HCT116 (cell line): ENCODE measurements at regions not wholly inside any gene's neighbourhood (a gene's known extent, or its start where the extent isn't known, plus 50 kb on each side); places are given as distances from the start of the nearest gene placed in this dataset.
A peak's percentile ranks its signal among the peaks of the same experiment; 100 is the strongest.

Experiments used
- CTCF ChIP-seq, 3 experiments: fragments of 200-600 bp in 1 of 3; sonication (generic) in 1 of 3; IDR thresholded peaks in 2 of 3; conservative IDR thresholded peaks in 1 of 3; 2 replicates each; pipeline ENCODE4 v1.5.1; 2012 to 2017; ENCODE audit warnings: low read depth in 2 of 3, low read length in 2 of 3, antibody characterized with exemption in 1 of 3, borderline replicate concordance in 1 of 3, control low read depth in 1 of 3, mild to moderate bottlenecking in 1 of 3, mixed read lengths in 1 of 3, mixed run types in 1 of 3, moderate library complexity in 1 of 3; ENCODE audit not compliant: insufficient read depth in 1 of 3
- EZH2 ChIP-seq: fragments of 200-600 bp; sonication (generic); IDR thresholded peaks from 2 replicates; pipeline ENCODE4 v1.6.1; 2017; ENCODE audit warnings: antibody characterized with exemption, mixed run types
- POLR2A ChIP-seq: IDR thresholded peaks from 2 replicates; pipeline ENCODE4 v1.7.0; 2011; ENCODE audit warnings: borderline replicate concordance; ENCODE audit not compliant: insufficient read depth, insufficient read length; ENCODE audit errors: extremely low read depth
- SIN3A ChIP-seq: IDR thresholded peaks from 2 replicates; pipeline ENCODE4 v1.6.1; 2012; ENCODE audit warnings: low read depth
- SRF ChIP-seq: IDR thresholded peaks from 2 replicates; pipeline ENCODE4 v1.6.1; 2012; ENCODE audit warnings: low read depth
- TCF7L2 ChIP-seq: IDR thresholded peaks from 2 replicates; pipeline ENCODE4 v1.7.0; 2011; ENCODE audit warnings: borderline replicate concordance, inconsistent platforms; ENCODE audit not compliant: insufficient read depth, insufficient read length; ENCODE audit errors: extremely low read depth
- YY1 ChIP-seq: IDR thresholded peaks from 2 replicates; pipeline ENCODE4 v1.6.1; 2011; ENCODE audit warnings: low read length, low read depth, moderate library complexity, mild to moderate bottlenecking; ENCODE audit not compliant: insufficient replicate concordance; ENCODE audit errors: extremely low read depth
- ZNF274 ChIP-seq: fragments of 200-500 bp; sonication (Bioruptor generic); IDR thresholded peaks from 2 replicates; pipeline ENCODE4 v1.6.1; 2014; ENCODE audit warnings: mild to moderate bottlenecking, low read depth, low read length, inconsistent platforms

- TF ChIP-seq POLR2A (no peak), TCF7L2 (no peak), YY1 (no peak), ZNF274 (no peak), EZH2 (no peak), CTCF (IDR thresholded peaks at IDR 0.05 in 2 of 3, conservative IDR thresholded peaks at IDR 0.05 in 1 of 3; ENCODE audit: borderline replicate concordance in 1 of 3, insufficient read depth in 1 of 3, low read depth in 2 of 3, low read length in 2 of 3) (no peak), SIN3A (no peak), SRF (peak; percentile 76)
These were observed 375.8 kb downstream of the THBS2 start for GRCh38 chr6:168877821-168878282.
